Nucleus accumbens (tissue), 56 donors: ENCODE measurements at regions not wholly inside any gene's neighbourhood (a gene's known extent, or its start where the extent isn't known, plus 50 kb on each side); places are given as distances from the start of the nearest gene placed in this dataset.

Experiments
- DNase-seq, 56 donors: peaks; one replicate each; lab custom pipeline; 2025; lab: John Stamatoyannopoulos, UW

DNA sequence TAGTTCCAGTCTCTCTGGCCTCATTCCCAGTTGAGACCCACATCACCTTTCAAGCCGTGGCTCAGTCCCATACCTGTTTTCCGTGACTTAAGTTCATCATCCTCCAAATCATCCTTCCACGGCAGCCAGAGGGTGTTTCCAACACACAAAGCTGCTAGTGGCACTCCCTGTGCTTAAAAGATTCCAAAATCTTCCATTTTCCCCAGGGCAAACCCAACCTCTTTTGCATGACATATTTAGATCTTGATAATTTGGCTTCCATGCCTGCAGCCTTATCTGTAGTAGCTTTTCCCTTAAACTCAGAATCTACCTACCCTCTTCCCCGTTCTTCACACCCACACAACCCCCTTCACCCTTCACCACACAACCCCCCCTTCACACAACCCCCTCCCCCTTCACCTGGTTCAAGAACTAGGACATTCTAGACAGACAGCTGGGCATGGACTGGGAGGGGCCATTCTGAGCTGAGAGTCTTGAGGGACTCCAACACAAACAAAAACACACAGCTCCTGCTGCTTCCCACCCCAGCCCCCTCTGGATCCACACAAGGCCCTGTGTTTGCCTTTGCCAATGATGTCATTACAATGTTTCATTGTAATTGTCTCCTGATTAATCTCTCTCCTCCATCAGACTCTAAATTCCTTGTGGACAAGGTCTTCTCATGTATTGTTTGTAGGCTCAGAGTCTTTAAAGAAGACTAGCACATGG lies 268.2 kb downstream of the SH3GL2 start:
- DNase-seq = no peak

DNA sequence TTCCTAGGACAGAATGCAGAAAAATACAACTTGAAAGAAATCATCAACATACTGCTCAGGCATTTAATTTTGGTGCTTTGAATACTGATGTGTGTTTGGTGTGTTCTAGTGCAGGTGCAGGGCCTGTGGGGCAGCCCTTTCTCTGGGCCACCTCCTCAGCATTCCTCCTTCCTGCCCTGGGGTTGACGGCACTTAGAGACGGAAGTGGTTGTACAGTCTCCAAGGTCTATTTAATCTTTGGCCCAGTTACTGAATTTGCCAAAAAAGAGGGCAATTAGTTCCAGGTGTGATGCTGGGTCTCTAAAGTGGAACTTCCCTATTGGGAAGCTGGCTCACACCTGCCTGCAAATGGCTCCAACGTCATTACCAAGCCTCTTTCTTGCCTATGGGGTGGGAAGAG lies 269.0 kb downstream of the SH3GL2 start:
- no peak for DNase-seq

DNA sequence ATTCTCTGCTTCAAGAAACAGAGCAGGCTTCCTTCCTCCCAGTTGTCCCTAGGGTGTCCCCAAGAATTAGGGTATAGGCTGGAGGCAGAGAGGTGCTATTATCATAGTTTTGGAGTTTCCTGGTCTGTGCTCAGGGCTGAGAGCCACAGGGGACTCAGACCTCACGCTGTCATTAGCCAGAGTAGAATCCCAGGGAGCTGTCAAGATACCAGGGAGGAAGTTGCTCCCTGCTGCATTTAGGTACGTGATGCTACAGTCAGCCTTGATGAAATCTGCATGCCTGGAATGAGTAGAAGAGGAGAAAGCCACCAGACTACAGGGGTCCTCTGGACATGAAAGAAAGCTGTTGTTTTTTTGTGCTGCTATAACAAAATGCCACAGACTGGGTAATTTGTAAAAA lies 273.2 kb downstream of the SH3GL2 start:
- no peak for DNase-seq

DNA sequence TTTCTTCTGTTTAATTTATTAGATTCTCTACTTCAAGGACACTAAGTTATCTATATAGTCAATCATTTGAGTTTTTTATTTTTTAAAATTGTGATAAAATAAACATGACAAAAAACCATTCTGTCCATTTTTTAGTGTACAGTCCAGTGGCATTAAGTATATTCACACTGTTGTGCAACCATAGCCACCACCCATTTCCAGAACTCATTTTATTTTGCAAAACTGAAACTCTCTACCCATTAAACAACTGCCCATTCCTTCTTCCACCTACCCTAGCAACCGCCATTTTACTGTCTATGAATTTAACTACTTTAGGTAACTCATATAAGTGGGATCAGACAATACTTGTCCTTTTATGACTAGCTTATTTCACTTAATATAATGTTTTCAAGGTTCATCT lies 275.6 kb downstream of the SH3GL2 start:
- DNase-seq = no peak

DNA sequence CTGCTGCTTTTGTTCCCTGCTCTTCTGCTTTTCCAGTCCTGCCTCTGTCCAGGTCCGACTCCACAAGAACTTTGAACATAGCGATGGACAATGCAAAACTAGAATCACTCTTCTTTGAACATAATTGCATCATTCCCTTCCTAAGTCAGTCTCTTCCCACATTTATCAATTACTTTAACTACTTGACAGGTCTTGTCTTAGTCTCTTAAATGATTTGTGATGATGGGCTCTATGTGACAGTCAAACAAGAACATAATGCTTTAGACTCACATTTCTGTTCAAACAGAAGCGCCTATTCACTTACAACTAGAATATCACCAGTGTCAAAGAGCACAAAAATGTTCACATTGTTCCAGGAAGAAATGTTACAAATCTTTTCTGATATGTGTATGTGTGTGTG lies 278.1 kb downstream of the SH3GL2 start:
- no peak for DNase-seq

DNA sequence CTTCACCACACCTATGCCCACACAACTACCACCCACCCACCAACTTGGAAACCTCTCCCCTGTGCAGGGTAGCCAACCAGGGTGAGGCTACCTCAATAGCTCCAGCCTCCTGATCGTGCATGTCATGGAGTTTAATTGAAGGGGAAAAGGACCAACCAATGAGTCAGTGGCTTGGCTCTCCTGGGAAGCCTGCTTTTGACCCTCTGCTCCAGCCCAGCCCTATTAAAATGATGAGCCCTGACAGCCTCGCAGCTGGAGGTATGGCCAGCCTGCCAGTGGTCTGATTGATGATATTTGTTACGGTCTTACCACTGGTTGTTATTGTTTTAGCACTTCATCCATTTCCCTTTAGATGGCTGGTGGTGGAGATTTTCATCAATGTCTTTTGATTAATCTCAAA lies 280.4 kb downstream of the SH3GL2 start:
- DNase-seq = no peak

DNA sequence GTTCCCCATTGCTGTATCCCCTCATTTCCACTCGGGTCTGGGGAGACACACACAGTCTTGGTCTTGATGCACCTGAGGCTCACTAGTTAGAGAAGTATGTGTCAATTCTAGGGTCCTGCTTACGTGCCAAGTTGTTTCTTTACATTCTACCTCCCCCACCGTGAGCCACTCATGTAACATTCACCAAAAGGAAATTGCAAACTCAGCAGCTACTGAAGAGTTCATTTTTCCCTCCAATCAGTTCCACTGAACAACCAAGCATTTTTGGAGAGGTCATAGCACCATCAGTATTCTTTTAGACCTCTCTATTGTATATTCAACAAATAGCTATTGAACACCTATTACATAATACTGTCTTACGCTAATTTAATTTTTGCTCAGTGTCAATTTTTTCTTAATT lies 281.1 kb downstream of the SH3GL2 start:
- no peak for DNase-seq

DNA sequence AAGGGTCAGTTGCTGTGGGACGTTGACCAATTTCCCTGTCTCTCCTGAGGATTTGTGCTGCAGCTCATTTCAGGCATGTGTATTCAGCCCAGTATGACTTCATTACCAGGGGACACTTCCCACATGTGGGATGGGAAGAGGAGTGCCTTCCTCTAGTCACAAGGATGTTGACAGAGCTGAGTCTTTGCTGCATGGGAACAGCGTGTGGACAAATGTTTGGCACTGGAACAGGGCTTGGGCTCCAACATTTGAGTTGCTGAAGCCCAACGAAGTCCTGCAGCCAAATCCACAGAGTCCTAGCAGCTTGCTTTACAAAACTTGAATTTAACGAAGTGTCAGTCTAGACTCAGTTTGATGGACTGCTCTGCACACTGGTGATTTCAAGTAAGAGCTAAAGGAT lies 283.2 kb downstream of the SH3GL2 start:
- no peak for DNase-seq

DNA sequence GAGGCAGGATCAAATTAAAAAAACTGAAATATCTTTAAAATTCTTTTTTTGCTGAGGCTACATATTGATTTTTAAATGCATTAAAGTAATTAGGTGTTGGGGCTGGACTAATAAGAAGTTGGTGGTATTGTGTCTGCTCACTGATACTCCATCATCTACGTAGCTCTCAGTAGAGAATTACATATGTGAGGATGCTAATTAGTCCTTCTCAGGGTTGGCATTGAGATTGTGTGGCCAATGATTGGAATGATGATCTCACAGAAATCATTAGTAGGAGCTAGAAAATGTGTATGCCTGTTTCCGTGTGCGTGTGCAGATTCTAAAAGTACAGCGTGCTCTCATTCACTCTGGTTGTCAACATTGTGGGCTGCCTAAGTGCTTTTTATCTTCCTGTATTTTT lies 283.8 kb downstream of the SH3GL2 start:
- DNase-seq = no peak

DNA sequence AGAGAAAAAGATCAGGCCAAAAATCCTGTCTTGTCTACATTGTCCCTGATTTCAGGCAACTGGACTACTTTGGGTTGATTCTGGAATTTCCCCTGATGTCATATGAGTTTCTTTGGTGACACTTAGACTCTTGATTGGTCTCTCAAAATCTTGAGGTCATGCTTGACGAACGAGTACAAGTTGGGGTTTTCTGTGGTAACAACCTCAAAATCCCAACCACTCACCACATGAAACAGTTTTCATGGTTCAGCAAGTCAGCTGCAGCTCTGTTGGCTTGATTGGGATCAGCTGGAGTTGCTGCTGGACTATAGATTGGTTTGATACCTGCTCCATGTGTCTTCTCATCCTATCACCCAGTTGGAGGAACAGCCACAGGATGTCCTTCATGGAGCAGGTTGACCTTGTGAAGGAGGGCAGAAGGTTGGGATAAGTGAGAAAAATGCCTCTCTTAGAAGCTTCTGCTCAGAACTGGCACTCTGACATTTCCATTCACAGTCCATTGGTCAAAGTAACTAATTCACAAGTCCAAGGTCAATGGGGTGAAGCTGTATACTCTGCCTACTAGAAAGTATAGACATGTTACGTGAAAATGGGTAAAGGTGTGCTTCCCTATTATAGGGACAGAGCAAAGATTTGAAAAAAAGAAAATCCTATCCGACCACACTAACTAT lies 284.5 kb downstream of the SH3GL2 start:
- DNase-seq = no peak

DNA sequence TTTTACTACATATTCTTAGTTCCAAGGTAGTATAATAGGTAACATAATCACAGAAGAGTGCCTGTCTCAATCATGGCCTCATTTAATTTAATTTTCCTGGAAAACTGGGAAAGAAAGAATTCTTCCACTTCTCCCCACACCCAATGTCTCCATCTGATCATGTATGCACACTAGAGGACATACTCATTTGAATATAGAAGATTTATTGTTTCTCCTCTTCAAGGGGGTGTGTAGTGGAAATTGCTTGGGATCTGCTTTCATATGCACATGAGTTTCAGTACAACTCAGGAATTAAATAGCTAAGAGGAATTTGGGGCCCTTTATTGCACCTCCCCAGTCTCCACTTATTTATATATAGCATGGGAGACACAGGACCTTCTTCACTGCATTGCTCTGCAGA lies 285.1 kb downstream of the SH3GL2 start:
- DNase-seq = no peak

DNA sequence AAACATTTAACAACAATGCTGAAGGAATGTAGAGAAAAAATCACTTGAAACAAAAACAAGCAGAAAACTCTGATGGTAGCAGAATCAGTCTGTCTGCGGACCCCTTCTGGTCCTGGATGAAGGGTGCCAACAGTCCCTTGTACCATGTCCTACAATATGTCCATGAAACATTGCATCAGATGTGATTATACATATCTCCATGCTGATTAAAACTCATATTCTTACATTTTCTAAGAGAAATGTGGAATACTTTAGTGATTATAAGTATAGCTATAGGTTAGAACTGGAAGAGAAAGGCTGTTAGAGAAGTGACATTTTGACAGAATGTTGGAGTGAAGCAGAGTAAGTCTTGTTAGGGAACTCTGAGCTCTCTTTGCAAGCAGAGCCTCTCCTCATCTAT lies 286.1 kb downstream of the SH3GL2 start:
- DNase-seq = no peak

DNA sequence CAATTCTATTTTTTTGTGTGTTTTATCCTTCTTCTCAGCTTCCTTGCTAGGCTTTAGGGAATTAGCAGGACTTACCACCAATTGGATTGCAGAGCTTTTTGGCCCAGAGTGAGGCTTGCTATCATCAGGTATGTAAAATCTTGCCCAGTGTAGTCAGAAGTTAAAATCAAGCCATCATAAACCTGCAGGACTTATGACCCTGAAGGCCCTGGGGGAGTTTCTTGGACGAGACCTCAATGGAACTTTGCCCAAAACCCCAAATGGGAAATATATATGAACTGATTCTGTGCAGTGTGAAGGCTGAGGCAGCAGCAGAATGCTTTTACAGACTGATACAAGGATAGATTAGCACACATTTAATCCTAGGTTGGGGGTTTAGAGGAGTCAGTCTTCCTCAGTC lies 287.0 kb downstream of the SH3GL2 start:
- no peak for DNase-seq

DNA sequence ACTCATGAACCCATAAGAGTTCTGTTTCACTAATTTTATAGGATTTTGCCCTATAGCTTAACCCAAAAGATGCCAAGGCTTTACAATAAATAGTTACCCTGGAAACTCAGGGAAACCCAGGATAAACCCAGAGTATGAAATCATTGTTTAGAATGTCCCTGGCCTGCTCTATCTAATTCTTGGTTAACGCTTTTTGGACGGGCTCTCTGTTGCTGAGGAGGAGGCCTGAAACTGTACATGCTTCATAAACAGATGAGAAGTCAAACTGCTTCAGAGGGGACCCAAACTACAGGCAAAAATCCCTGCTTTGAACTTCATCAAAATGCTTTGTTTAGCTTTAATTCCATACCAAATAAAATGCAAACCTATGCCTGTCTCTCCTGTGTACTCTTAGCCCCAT lies 291.9 kb downstream of the SH3GL2 start:
- no peak for DNase-seq

DNA sequence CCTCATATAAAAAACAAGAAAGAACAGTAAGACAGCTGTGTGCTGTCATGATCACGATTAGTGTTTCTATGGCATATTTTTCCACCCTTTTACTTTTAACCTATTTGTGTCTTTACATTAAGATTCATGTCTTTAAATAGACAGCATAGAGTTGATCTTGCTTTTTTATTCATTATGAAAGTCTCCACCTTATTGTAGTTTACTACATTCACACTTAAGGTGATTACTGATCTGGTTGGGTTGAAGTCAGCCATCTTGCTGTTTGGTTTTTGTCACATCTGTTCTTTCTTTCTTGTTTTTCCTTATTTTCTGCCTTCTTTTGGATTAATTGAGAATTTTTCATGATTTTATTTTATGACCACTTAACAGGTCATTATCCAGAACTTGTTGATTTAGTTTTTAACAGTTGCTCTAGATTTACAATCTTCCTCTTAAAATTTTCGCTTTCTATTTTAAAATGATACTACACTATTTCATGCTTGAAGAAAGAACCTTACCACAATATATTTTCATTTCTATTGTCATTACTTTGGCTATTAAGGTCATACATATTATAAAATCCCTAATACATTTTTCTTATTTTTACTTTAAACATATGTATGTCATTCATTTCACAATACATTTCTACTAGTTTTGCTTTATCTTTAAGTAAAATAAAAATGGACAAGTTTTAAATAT lies 292.5 kb downstream of the SH3GL2 start:
- no peak for DNase-seq

DNA sequence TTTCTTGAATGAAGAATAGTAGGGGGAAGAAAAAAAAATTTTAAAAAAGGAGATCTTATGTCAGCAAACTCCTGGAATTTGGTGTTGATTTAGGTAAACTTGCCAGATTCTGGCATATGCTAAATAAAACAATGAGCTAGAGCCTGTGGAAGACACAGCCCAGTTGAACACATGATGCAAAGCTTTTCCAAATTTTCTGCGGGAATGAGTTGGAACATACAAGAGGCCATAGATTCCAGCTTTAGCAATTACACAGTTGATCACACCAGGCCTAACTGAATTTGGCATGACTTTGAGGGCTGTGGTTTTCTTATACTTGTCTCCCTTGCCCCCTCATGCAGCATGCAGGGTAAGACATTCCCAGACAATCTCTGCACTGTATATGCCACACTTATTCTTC lies 297.0 kb downstream of the SH3GL2 start:
- no peak for DNase-seq

DNA sequence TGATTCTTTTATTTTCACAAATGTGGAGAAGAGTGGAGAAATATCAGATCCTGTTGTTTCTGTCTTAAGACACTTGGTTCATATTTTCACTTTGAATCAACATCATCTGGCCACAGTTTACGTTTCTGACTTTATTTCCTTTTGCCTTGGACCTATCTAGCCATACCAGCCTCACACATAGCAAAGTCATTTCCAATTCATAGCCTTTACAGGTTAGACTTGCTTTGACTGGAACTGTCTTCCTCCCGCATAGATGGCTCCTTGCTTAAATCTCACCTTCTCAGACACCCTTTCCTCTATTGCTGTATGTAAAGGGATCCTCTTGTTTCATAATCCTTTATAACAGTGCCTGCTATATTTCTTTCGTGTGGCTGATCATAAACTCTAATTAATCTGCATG lies 297.8 kb downstream of the SH3GL2 start:
- DNase-seq = no peak

DNA sequence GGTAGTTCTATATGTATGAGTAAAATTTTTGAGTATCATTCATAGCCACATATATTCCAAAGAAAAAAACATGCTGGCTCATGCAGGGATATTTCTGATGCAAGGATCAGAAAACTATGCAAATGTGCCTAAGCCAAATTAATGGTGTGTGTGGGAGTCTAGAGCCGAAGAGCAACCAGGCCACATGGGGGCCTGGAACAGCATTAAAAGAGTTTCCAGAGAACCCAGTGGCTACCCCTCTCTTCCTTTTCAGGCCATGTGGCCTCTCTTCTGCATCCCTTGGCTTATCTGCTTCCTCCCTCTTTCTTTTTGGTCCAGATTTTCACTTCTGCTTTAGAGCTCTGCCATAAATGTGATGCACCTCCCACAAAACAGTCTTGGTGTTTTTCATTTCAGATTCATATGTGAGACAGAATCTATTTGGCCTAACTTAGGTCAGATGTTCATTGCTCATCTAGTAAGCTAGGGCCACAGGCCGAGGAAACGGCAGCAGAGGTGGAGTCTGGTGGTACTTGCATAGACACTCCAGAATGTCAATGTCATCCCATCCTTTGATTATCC lies 300.0 kb downstream of the SH3GL2 start:
- no peak for DNase-seq

DNA sequence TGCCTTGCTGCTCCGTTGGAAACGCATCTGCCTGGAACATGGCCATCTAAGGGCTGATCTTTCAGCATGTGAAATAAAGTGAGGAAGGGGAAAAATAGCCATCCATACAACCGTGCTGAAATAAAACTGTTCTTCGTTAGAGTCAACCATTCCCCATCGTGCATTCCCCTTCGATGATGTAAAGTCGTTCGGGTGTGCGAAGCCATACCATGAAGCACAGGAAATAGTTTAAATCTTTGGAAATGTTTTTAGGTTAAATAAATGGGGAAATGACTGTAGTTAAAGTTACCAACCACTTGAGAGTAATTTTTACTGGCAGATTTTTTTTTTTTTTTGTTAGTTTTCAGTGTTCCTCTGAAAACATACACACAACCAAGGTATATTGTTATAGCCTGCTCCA lies 302.5 kb downstream of the SH3GL2 start:
- DNase-seq = no peak

DNA sequence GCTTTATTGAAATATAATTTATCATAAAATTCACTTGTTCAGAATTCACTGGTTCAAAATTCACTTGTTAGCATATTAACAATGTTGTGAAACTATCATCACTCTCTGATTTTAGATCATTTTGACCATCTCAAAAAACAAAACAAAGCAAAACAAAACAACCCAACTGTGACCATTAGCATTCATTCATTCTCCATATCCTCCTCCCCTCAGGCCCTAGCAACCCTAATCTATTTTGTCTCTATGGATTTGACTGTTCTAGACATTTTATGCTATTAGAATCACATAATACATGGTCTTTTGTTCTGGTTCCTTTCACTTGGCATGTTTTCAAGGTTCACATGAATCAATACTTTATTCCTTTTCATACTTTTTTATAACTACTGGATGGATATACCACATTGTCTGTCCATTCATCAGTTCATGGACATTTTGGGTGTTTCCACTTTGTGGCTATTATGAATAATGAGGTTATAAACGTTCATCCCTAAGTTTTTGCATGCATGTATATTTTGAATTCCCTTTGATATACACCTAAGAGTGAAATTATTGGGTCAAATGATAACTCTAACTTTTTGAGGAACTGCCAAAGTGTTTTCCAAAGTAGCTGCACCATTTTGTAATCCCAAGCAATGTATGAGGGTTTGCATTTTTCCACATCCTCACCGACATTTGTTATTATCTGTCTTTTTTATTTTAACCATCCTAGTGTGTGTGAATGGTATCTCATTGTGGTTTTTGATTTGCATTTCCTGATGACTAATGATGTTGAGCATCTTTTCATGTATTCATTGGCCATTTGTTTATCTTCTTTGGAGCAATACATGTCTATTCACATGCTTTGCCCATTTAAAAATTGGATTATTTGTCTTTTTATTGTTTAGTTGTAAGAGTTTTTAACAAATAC lies 304.1 kb downstream of the SH3GL2 start:
- DNase-seq = no peak

DNA sequence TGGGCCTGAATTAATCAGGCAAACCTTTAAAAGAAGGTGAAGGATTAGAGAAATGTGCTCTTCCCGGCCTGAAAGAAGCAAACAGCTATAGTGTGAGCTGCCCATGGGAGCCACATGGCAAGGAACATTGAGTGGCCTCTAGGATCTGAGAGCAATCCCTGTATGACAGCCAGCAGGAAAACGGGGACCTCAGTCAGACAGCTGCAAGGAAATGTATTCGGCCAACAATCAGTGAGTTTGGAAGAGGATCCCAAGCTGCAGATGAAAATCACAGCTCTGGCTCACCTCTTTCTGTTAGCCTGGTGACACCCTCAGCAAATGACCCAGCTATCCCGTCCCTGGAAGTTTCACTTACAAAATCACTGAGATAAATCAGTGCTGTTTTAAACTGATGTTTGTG lies 309.2 kb downstream of the SH3GL2 start:
- no peak for DNase-seq
